ENCODE measurements at regions not wholly inside any gene's neighbourhood (a gene's known extent, or its start where the extent isn't known, plus 50 kb on each side); places are given as distances from the start of the nearest gene placed in this dataset.
A peak's percentile ranks its signal among the peaks of the same experiment; 100 is the strongest.

DNA sequence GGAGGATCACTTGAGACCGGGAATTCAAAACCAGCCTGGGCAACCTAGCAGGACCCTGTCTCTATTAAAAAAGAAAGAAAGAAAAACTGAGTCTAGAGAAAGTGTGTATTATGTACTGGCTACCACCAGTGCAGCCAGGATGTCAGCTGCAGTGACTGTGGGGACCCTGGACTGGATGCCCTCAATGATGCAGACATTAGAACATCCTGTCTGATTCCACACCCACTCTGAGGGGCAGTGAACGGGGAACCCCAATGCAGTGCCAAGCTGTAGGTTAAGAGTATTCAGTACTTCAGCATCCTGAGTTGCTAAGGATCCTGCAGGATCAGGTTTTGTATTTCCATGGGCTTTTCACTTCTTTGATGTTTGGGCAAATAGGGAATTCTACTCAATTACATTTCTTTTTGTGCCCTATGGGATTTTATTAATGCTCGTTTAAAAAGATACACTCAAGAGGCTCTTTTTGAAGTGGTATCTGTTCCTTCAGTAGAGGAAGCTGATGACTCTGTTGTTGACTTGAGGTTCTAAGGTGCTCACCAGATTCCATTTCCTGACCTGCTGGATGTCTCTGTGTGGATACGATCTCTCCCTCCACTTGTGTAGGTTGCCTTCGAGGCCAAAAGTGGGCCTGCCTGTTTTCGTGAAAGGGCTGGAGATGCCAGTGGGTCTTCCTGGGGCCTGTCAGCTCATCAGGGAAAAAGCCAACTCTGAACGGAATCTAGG is 85.9 kb upstream of the CLCN4 start:
- Histone ChIP-seq H3K27me3 (ENCODE audit: control insufficient read depth in 2 of 2, insufficient read depth in 2 of 2, low read length in 2 of 2) (no peaks in the 10 kb centered on the region), H3K4me1 (ENCODE audit: control insufficient read depth in 2 of 2, insufficient read depth in 2 of 2, low read length in 2 of 2) (peaks cover 0 to 17% of the 10 kb centered on the region in 2 donors), H3K9me3 (ENCODE audit: control insufficient read depth in 2 of 3, low read length in 3 of 3) (no peaks in the 10 kb centered on the region), H3K27ac (ENCODE audit: low read depth, low read length) (no peak overlapping the region), H3K4me3 (ENCODE audit: low read length) (no peak overlapping the region), H3K36me3 (ENCODE audit: control insufficient read depth in 2 of 3, insufficient read depth in 3 of 3, low read length in 3 of 3) (no peaks in the 10 kb centered on the region)
- POLR2A ChIA-PET, result interaction anchor here (1.0 kb wide), 1 partner anchor 41 kb away, joined by 4 read pairs; no protein-coding TSS in a partner anchor
- Mint-ChIP-seq H3K4me1 (peaks cover 6 to 23% (median 16%) of the 10 kb centered on the region in 7 donors), H3K4me3 (peak overlapping the region in 7 of 10 donors; percentile 25 to 63 (median 52)), H3K27ac (peak overlapping the region in 7 of 9 donors; percentile 23 to 82 (median 53)), H3K27me3 (no peaks in the 10 kb centered on the region), H3K36me3 (peaks cover 4 to 13% (median 7%) of the 10 kb centered on the region in 5 donors), H3K9me3 (peaks cover 0 to 2% (median 0%) of the 10 kb centered on the region in 11 donors)
- no peak for ATAC-seq
- DNase-seq, result peak in 3 of 9 donors; percentile 6 to 29 (median 23)
- intact Hi-C loops (cut with micrococcal nuclease), result loop anchor here in 1 of 2 donors (2.0 kb wide), 1 partner anchor 56 kb away; no protein-coding TSS in a partner anchor
- CTCF ChIA-PET, result interaction anchor here (0.7 to 1.3 kb wide), 3 partner anchors 15 to 40 kb away, joined by 4 to 5 read pairs (median 5); no protein-coding TSS in a partner anchor

DNA sequence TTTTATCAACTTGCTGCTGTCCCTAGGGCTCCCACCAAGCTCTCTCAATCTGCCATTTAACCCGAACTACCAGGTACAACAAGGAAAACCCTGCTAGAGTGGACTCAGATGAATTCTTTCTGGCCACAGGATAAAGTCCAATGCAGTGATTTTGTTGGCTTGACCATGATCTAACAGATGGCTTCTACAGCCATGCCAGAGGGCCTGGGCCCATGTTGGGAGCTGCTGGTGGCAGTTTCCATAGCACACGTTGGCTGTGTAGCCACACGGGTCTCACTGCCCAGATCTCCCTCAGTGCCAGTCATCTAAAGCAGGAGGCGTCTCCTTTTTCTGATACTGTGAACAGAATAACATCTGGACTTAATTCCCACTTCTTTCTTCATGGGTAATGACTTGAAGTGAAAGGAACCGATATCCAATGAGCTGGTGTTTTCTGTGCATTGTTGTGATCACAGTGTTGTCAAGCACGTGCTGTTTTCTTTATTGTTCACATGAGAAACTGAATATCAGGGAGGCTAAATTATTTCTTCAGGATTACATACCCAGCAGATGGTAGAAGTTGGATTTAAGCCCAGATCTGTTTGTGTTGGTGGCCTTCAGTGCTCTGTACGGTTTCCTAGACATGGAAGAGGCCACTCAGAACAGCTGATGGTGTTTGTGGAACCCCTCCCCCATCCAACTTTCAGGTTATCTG is 85.2 kb upstream of the CLCN4 start:
- CTCF ChIA-PET, result interaction anchor here (0.7 to 1.3 kb wide), 2 partner anchors 15 to 39 kb away, joined by 5 read pairs; no protein-coding TSS in a partner anchor

DNA sequence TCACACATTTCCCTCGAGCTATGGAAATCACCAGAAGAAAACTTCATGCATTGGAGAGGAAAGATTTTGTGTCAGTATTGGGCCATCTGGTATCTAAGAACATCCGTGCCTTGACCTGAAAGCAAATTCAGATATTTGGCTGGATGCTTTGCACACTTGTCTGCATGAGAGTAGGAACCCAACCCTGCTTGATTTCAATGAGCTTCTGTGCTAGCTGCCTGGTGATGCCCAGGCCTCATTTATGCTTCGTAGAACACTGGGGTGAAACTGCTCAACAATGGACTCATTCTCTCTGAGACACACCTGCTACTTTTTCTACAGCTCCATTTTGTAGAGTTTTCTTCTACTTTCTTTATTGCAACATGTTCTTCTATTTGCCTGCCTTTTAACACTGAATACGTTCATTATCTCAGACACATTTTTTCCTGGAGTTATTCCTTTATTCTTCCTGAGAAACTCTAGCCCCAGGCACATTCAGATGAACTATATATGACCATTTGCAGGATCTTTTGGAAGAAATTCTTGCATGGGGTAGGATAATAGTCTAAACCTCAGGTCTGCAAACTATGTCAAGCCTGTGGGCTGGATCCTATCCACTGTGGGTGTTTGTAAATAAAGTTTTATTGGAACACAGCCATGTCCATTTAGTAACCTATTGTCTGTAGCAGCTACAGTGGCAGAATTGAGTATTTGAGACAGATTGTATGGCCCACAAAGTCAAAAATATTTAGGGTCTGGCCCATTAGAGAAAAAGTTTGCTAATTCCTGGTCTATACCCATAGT is 83.8 kb upstream of the CLCN4 start:
- H3K9me3 Mint-ChIP-seq, result peaks cover 0 to 2% (median 0%) of the 10 kb centered on the region in 11 donors
- POLR2A ChIA-PET, result no interaction called here
- peaks cover 0 to 6% (median under 1%) of the 10 kb centered on the region in 5 donors for H3K36me3 Mint-ChIP-seq
- H3K4me3 ChIP-seq (ENCODE audit: low read length), result no peak overlapping the region
- no peaks in the 10 kb centered on the region for H3K27me3 ChIP-seq (ENCODE audit: control insufficient read depth in 2 of 2, insufficient read depth in 2 of 2, low read length in 2 of 2)
- CTCF ChIA-PET, result interaction anchor here (0.5 kb wide), 1 partner anchor 60 kb away, joined by 3 read pairs; no protein-coding TSS in a partner anchor
- no peak overlapping the region for H3K27ac Mint-ChIP-seq
- no peaks in the 10 kb centered on the region for H3K27me3 Mint-ChIP-seq
- peaks cover 0 to 21% of the 10 kb centered on the region in 2 donors for H3K4me1 ChIP-seq (ENCODE audit: control insufficient read depth in 2 of 2, insufficient read depth in 2 of 2, low read length in 2 of 2)
- no peak overlapping the region for H3K4me3 Mint-ChIP-seq
- no peaks in the 10 kb centered on the region for H3K36me3 ChIP-seq (ENCODE audit: control insufficient read depth in 2 of 3, insufficient read depth in 3 of 3, low read length in 3 of 3)
- ATAC-seq (no peak), DNase-seq (no peak)
- peaks cover 3 to 35% (median 25%) of the 10 kb centered on the region in 7 donors for H3K4me1 Mint-ChIP-seq
- H3K9me3 ChIP-seq (ENCODE audit: control insufficient read depth in 2 of 3, low read length in 3 of 3), result no peaks in the 10 kb centered on the region
- H3K27ac ChIP-seq (ENCODE audit: low read depth, low read length), result no peak overlapping the region
- intact Hi-C loops (cut with micrococcal nuclease), result no loop called here

More for the DNA sequence above, 85.2 kb upstream of the CLCN4 start:
- no peak for ATAC-seq
- Mint-ChIP-seq H3K27me3 (no peaks in the 10 kb centered on the region), H3K4me1 (peaks cover 4 to 23% (median 16%) of the 10 kb centered on the region in 7 donors), H3K36me3 (peaks cover under 1 to 10% (median 5%) of the 10 kb centered on the region in 5 donors), H3K4me3 (peak overlapping the region in 4 of 10 donors; percentile 41 to 55 (median 48)), H3K9me3 (peaks cover 0 to 2% (median 0%) of the 10 kb centered on the region in 11 donors), H3K27ac (peak overlapping the region in 5 of 9 donors; percentile 31 to 67 (median 54))
- Histone ChIP-seq H3K27me3 (ENCODE audit: control insufficient read depth in 2 of 2, insufficient read depth in 2 of 2, low read length in 2 of 2) (no peaks in the 10 kb centered on the region), H3K36me3 (ENCODE audit: control insufficient read depth in 2 of 3, insufficient read depth in 3 of 3, low read length in 3 of 3) (no peaks in the 10 kb centered on the region), H3K4me3 (ENCODE audit: low read length) (no peak overlapping the region), H3K4me1 (ENCODE audit: control insufficient read depth in 2 of 2, insufficient read depth in 2 of 2, low read length in 2 of 2) (peaks cover 0 to 17% of the 10 kb centered on the region in 2 donors), H3K27ac (ENCODE audit: low read depth, low read length) (no peak overlapping the region), H3K9me3 (ENCODE audit: control insufficient read depth in 2 of 3, low read length in 3 of 3) (no peaks in the 10 kb centered on the region)
- intact Hi-C loops (cut with micrococcal nuclease), result loop anchor here in 1 of 2 donors (2.0 kb wide), 1 partner anchor 57 kb away; no protein-coding TSS in a partner anchor
- POLR2A ChIA-PET, result interaction anchor here (1.0 kb wide), 1 partner anchor 41 kb away, joined by 4 read pairs; no protein-coding TSS in a partner anchor
- DNase-seq, result no peak

DNA sequence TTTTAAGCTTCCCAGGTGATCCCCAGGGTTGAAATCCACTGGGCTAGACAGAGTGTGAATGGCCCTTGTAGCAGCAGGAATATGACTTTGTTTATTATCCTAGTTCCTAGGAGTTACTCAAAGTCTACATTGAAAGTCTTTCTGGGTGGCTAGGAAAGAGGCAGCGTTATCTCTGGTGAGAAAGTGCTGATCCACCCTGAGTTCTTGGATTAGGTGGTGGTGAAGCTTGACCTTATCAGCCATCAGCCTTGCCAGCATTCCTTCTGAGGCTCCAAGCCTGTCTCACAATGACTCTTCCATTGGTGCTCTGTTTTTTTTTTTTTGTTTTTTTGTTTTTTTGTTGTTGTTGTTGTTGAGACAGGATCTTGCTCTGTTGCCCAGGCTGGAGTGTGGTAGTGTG is 83.1 kb upstream of the CLCN4 start:
- Mint-ChIP-seq H3K27ac (peak overlapping the region in 1 of 9 donors; percentile 74), H3K4me1 (peaks cover 3 to 39% (median 25%) of the 10 kb centered on the region in 7 donors), H3K4me3 (no peak overlapping the region), H3K27me3 (no peaks in the 10 kb centered on the region), H3K36me3 (peaks cover 0 to 6% (median 0%) of the 10 kb centered on the region in 5 donors), H3K9me3 (peaks cover 0 to 2% (median 0%) of the 10 kb centered on the region in 11 donors)
- Histone ChIP-seq H3K36me3 (ENCODE audit: control insufficient read depth in 2 of 3, insufficient read depth in 3 of 3, low read length in 3 of 3) (no peaks in the 10 kb centered on the region), H3K27ac (ENCODE audit: low read depth, low read length) (no peak overlapping the region), H3K4me3 (ENCODE audit: low read length) (no peak overlapping the region), H3K9me3 (ENCODE audit: control insufficient read depth in 2 of 3, low read length in 3 of 3) (no peaks in the 10 kb centered on the region), H3K27me3 (ENCODE audit: control insufficient read depth in 2 of 2, insufficient read depth in 2 of 2, low read length in 2 of 2) (no peaks in the 10 kb centered on the region), H3K4me1 (ENCODE audit: control insufficient read depth in 2 of 2, insufficient read depth in 2 of 2, low read length in 2 of 2) (peaks cover 0 to 21% of the 10 kb centered on the region in 2 donors)
- DNase-seq (no peak), ATAC-seq (no peak)
- intact Hi-C loops (cut with micrococcal nuclease), result no loop called here
- CTCF ChIA-PET, result no interaction called here
- POLR2A ChIA-PET, result no interaction called here

DNA sequence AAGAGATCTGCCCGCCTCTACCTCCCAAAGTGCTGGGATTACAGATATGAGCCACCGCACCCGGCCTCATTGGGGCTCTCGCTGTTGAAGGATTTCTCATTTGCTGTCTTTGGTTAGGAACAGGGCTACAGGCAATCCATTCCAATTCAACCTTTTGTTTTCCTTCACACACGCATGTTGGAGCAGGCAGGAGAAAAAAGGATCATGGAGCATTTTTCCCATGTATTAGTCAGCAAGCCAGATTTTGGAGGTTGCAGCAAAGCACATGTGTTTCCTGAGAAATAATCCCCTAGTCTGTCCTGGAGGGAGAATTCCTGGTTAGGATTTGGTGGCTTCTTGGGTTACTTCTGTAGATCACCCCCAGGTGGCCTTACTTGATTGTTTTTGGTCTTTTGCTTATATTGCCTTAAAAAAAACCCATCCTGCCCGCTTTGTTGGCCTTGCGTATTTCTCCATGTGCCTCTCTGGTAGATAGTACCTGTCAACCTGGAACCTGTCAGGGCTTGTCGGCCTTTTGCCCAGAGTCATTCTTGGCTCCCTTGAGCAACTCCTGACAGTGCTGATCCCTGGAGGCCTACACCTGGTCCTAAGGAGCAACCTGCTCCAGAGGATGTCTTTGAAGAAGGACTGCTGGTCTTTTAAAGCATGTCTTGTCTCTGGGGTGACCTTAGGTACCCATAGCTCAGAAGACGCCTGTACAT is 82.4 kb upstream of the CLCN4 start:
- no peak overlapping the region for H3K27ac ChIP-seq (ENCODE audit: low read depth, low read length)
- no peaks in the 10 kb centered on the region for H3K27me3 ChIP-seq (ENCODE audit: control insufficient read depth in 2 of 2, insufficient read depth in 2 of 2, low read length in 2 of 2)
- H3K9me3 ChIP-seq (ENCODE audit: control insufficient read depth in 2 of 3, low read length in 3 of 3), result no peaks in the 10 kb centered on the region
- no peak for ATAC-seq
- no peaks in the 10 kb centered on the region for H3K36me3 ChIP-seq (ENCODE audit: control insufficient read depth in 2 of 3, insufficient read depth in 3 of 3, low read length in 3 of 3)
- POLR2A ChIA-PET, result no interaction called here
- peaks cover 0 to 21% of the 10 kb centered on the region in 2 donors for H3K4me1 ChIP-seq (ENCODE audit: control insufficient read depth in 2 of 2, insufficient read depth in 2 of 2, low read length in 2 of 2)
- Mint-ChIP-seq H3K27me3 (no peaks in the 10 kb centered on the region), H3K4me3 (no peak overlapping the region), H3K4me1 (peaks cover 2 to 38% (median 25%) of the 10 kb centered on the region in 7 donors), H3K9me3 (peaks cover 0 to 2% (median 0%) of the 10 kb centered on the region in 11 donors), H3K36me3 (peaks cover 0 to 6% (median 0%) of the 10 kb centered on the region in 5 donors), H3K27ac (no peak overlapping the region)
- intact Hi-C loops (cut with micrococcal nuclease), result no loop called here
- no peak overlapping the region for H3K4me3 ChIP-seq (ENCODE audit: low read length)
- CTCF ChIA-PET, result interaction anchor here (1.1 to 4.2 kb wide), 2 partner anchors 25 to 45 kb away, joined by 4 to 29 read pairs; no protein-coding TSS in a partner anchor
- no peak for DNase-seq

Data from naive thymus-derived CD4-positive, alpha-beta T cell (primary cell).